Ectodermal cell (in vitro differentiated cells): ENCODE measurements at regions not wholly inside any gene's neighbourhood (a gene's known extent, or its start where the extent isn't known, plus 50 kb on each side); places are given as distances from the start of the nearest gene placed in this dataset.

ENCODE experiments used
- H3K27ac ChIP-seq: 2 replicates; pipeline ENCODE4 v1.7.0; 2013; ENCODE audit warnings: mild to moderate bottlenecking, low read depth, low read length; ENCODE audit not compliant: insufficient read depth, poor library complexity, severe bottlenecking
- H3K27me3 ChIP-seq: 2 replicates; pipeline ENCODE4 v1.7.0; 2013; ENCODE audit warnings: mild to moderate bottlenecking, low read length; ENCODE audit not compliant: insufficient read depth, control insufficient read depth, poor library complexity, severe bottlenecking
- H3K36me3 ChIP-seq: one replicate; pipeline ENCODE4 v1.7.0; 2013; ENCODE audit warnings: low read length; ENCODE audit not compliant: control insufficient read depth, insufficient read depth
- H3K4me1 ChIP-seq: one replicate; pipeline ENCODE4 v1.7.0; 2013; ENCODE audit warnings: low read length; ENCODE audit not compliant: control insufficient read depth, insufficient read depth
- H3K4me3 ChIP-seq: 2 replicates; pipeline ENCODE4 v1.7.0; 2013; ENCODE audit warnings: low read depth, low read length, control low read depth; ENCODE audit not compliant: insufficient read depth
- H3K9me3 ChIP-seq: 2 replicates; pipeline ENCODE4 v1.7.0; 2013; ENCODE audit warnings: mild to moderate bottlenecking, low read length, moderate library complexity; ENCODE audit not compliant: control insufficient read depth
- WGBS, 2 experiments: methylation state at CpG; one replicate each; pipeline ENCODE4 v1.1.7; 2013; ENCODE audit warnings: missing lambda C conversion rate in 2 of 2; 5-methylcytosine and 5-hydroxymethylcytosine counted together

DNA sequence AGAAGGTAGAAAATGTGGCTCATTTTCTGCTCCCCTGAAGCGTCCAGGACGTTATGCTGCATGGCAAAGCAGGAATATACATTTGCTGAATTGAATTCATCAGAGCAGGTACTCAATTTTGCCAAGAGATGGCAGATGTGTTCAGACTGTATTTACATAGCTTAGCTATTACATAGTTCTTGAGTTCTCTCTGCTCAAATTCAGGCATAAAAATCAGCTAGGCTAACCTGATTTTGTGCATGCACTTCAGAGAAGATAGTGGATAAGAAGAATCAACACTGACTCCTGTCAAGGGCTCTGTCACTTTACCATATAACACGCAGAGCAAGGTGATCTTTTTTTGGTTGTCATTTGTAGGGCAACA is 209.2 kb upstream of the FAM3C start:
- H3K27ac ChIP-seq, result no peak overlapping the region
- H3K4me3 ChIP-seq, result no peak overlapping the region
- no peaks in the 10 kb centered on the region for H3K4me1 ChIP-seq
- WGBS, 2 experiments, result 92 to 93% methylated on average over 3 of the region's 3 CpGs
- H3K27me3 ChIP-seq, result no peaks in the 10 kb centered on the region
- no peaks in the 10 kb centered on the region for H3K36me3 ChIP-seq
- H3K9me3 ChIP-seq, result no peaks in the 10 kb centered on the region

DNA sequence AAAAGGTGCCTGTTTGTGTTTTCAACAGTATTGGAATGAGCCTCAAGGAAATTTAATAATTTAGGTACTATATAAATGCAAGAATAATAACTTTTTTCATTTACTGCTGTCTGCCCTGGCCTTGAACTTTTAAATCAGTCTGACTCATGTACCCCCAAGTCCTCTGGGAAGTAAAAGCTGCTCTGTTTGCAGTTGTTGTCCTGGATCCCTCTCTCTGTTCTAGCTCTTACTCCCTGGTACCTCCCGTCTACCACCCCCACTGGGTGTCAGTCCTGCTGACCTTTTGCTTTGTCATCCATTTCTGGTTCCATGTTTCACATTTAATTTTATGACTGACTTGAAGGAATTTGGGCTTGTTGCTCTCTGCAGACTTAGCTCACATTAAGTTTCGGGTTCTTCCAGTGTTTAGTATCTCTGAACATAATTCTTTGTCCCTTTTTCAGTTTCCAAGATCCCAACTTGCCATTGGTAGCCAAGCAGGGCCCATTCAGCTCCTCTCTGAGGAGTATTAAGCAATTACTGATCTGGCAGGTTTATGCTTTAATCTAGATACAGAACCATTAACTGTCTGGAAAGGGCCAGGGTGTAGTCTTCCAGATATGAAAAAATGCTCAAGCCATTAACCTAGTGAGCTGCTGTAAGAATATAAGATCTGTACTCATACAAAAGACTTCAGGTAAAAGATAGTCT is 208.7 kb upstream of the FAM3C start:
- 75 to 77% methylated on average over 2 of the region's 2 CpGs for WGBS, 2 experiments
- Histone ChIP-seq H3K9me3 (no peaks in the 10 kb centered on the region), H3K27me3 (no peaks in the 10 kb centered on the region), H3K4me1 (no peaks in the 10 kb centered on the region), H3K27ac (no peak overlapping the region), H3K4me3 (no peak overlapping the region), H3K36me3 (no peaks in the 10 kb centered on the region)

GRCh38 chr7:121603886-121604285 is 207.8 kb upstream of the FAM3C start:
- no peaks in the 10 kb centered on the region for H3K27me3 ChIP-seq
- no peaks in the 10 kb centered on the region for H3K4me1 ChIP-seq
- no peak overlapping the region for H3K27ac ChIP-seq
- H3K9me3 ChIP-seq, result no peaks in the 10 kb centered on the region
- no peaks in the 10 kb centered on the region for H3K36me3 ChIP-seq
- H3K4me3 ChIP-seq, result no peak overlapping the region
- 64 to 77% methylated on average over 2 of the region's 2 CpGs for WGBS, 2 experiments

- WGBS, 2 experiments, result 77 to 100% methylated on average over 1 of the region's 1 CpG
- H3K27me3 ChIP-seq, result no peaks in the 10 kb centered on the region
- no peak overlapping the region for H3K27ac ChIP-seq
- no peaks in the 10 kb centered on the region for H3K4me1 ChIP-seq
- no peaks in the 10 kb centered on the region for H3K36me3 ChIP-seq
- H3K4me3 ChIP-seq, result no peak overlapping the region
- H3K9me3 ChIP-seq, result no peaks in the 10 kb centered on the region
Measured at GRCh38 chr7:121599887-121600286, 203.8 kb upstream of the FAM3C start.

DNA sequence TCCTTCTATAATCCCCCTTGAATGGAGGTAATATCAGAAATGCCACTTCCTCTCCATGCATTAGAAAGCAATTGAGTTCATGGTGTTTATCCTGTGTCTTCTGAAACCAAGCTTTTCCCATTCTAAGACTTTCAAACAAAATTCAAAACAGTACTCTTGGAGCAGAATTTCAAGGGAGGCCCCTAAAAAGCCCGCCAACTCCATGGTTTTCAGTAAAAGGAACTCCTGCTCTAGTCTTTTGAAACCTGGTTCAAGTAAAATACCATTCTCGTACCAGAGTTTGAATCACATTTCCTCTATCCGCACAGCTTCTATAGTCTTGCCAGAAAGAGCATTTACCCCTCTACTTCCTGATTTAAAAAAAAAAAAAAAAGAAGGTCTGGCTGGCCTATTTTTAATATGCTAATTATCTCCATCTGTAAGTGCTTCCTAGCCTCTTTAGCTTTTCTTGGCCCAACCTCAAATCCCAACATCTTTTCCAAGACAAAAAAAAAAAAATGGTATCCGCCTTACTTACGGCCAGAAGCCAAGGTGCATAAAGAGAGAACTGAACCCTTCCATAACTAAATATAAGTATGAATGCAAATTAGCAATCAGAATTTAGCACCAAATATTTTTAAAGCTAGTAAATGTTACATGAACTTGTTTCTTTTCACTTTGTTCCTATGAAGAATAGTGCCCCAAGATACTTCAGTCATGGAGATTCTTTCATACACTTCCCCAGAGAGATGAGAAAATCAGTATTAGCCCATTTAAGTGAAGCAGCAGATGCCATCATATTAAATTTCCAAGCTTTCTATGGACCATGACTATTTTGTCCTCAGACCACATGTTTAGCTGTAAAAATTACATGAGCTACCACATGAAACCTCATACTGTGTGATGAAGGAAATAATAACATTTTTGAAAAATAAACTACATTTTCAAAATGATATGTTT is 199.9 kb upstream of the FAM3C start:
- no peaks in the 10 kb centered on the region for H3K27me3 ChIP-seq
- no peak overlapping the region for H3K27ac ChIP-seq
- no peaks in the 10 kb centered on the region for H3K4me1 ChIP-seq
- no peak overlapping the region for H3K4me3 ChIP-seq
- H3K36me3 ChIP-seq, result no peaks in the 10 kb centered on the region
- 96 to 97% methylated on average over 3 to 4 of the region's 5 CpGs for WGBS, 2 experiments
- no peaks in the 10 kb centered on the region for H3K9me3 ChIP-seq

GRCh38 chr7:121591926-121592325 is 195.8 kb upstream of the FAM3C start:
- no peak overlapping the region for H3K4me3 ChIP-seq
- no peaks in the 10 kb centered on the region for H3K27me3 ChIP-seq
- no peaks in the 10 kb centered on the region for H3K36me3 ChIP-seq
- no peaks in the 10 kb centered on the region for H3K4me1 ChIP-seq
- H3K27ac ChIP-seq, result no peak overlapping the region
- 92 to 93% methylated on average over 3 of the region's 3 CpGs for WGBS, 2 experiments
- H3K9me3 ChIP-seq, result no peaks in the 10 kb centered on the region

DNA sequence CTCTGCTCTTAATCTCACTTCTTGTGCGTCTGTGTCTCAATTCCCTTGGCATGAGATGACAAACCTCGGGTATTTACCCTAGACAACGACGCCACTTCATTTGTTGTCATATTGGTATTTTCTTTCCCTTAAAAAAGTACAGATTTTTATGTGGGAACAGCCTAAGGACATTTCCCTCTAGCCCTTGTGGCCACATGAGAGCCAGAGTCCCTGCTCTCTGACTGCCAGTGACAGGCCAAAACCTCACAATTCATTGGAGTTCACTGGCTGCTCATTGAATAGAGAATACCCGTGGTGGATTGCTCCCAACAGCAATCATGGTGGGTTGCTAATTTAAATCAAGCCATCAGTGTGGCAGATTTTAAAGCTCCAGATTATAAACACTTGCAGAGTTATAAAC is 191.3 kb upstream of the FAM3C start:
- no peaks in the 10 kb centered on the region for H3K4me1 ChIP-seq
- H3K9me3 ChIP-seq, result no peaks in the 10 kb centered on the region
- no peaks in the 10 kb centered on the region for H3K27me3 ChIP-seq
- no peak overlapping the region for H3K4me3 ChIP-seq
- no peak overlapping the region for H3K27ac ChIP-seq
- H3K36me3 ChIP-seq, result no peaks in the 10 kb centered on the region
- 80 to 83% methylated on average over 5 of the region's 5 CpGs for WGBS, 2 experiments

GRCh38 chr7:121582258-121582657 is 186.2 kb upstream of the FAM3C start:
- no peaks in the 10 kb centered on the region for H3K9me3 ChIP-seq
- H3K4me3 ChIP-seq, result no peak overlapping the region
- no peak overlapping the region for H3K27ac ChIP-seq
- H3K36me3 ChIP-seq, result no peaks in the 10 kb centered on the region
- H3K4me1 ChIP-seq, result no peaks in the 10 kb centered on the region
- no peaks in the 10 kb centered on the region for H3K27me3 ChIP-seq

DNA sequence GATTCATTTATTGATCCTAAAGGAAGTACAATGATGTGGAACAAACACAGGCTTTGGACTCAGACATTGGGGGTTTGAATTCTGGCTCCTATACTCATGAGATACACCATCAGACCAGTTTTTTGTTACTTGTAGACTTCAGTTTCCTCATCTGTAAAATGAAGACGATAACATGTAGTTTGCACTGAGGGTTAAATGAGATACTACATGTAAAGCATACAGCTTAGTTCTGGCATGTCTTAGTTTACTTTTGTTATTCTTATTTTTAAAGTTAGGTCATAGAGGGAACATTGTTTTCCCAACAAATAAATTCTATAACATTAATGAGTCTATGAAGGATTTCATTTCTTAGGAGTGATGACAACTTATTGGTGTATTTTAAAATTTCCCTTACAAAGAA is 183.5 kb upstream of the FAM3C start:
- Histone ChIP-seq H3K27me3 (no peaks in the 10 kb centered on the region), H3K36me3 (no peaks in the 10 kb centered on the region), H3K9me3 (no peaks in the 10 kb centered on the region), H3K27ac (no peak overlapping the region), H3K4me1 (no peaks in the 10 kb centered on the region), H3K4me3 (no peak overlapping the region)
- 89% methylated on average over 1 of the region's 1 CpG; no CpG with 5 or more reads in 1 of the 2 experiments for WGBS, 2 experiments

DNA sequence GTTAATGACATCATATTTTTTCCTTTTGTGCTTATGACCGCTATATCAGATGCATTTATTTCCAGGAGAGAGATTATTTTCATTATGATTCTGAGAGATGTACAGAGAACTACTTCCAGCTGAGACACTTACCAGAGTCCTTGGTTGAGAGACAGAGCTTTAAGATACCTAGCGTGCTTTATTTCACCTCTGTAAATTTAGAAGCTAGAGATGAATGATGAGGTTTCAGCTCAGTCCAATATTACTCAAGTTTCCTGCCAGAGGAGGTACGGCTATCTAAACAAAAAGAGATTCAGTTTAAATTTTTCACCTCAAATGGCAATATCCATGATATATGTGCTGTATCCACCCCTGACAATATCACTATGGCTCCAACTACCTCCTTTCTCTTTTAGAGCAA is 182.6 kb upstream of the FAM3C start:
- H3K27ac ChIP-seq, result no peak overlapping the region
- no peaks in the 10 kb centered on the region for H3K36me3 ChIP-seq
- no peaks in the 10 kb centered on the region for H3K9me3 ChIP-seq
- no peaks in the 10 kb centered on the region for H3K4me1 ChIP-seq
- no peaks in the 10 kb centered on the region for H3K27me3 ChIP-seq
- H3K4me3 ChIP-seq, result no peak overlapping the region
- 89 to 97% methylated on average over 3 of the region's 3 CpGs for WGBS, 2 experiments
